Caco-2 (cell line): ENCODE measurements at regions not wholly inside any gene's neighbourhood (a gene's known extent, or its start where the extent isn't known, plus 50 kb on each side); places are given as distances from the start of the nearest gene placed in this dataset.
"Not testable (repeated sequence)": the region's sequence is repeated elsewhere in the genome, so short reads cannot be mapped to it uniquely, and the experiment has no call there.

Experiments used
- BruUV-seq: library from RNA; stranded (reverse); fragments of 400-500 nt; replicated peaks from 2 replicates; lab custom pipeline; 2021; lab: Mats Ljungman, UMichigan
- CTCF ChIA-PET: fragments of 300-600 bp; sonication (Branson Sonifier 250); formaldehyde crosslinking; loops from one replicate; lab custom pipeline; 2022; ENCODE audit warnings: antibody characterized with exemption; lab: Charles Lee
- POLR2A ChIA-PET: fragments of 300-600 bp; sonication (Branson Sonifier 250); formaldehyde crosslinking; loops from one replicate; lab custom pipeline; 2022; ENCODE audit warnings: antibody characterized with exemption; lab: Charles Lee
- DNase-seq, 2 experiments: peaks; one replicate each; pipeline versions ENCODE4 v3.0.0 to v3.0.0-alpha.2; 2020 to 2022
- H3K27me3 ChIP-seq: replicated peaks from 2 replicates; pipeline ENCODE4 v1.6.0; 2011; ENCODE audit warnings: low read length; ENCODE audit not compliant: control insufficient read depth, insufficient read depth
- H3K36me3 ChIP-seq: 2 replicates; pipeline ENCODE4 v1.5.1; 2011; ENCODE audit warnings: low read length; ENCODE audit not compliant: control insufficient read depth, insufficient read depth
- H3K4me1 ChIP-seq: fragments of 250-450 bp; sonication (Bioruptor Pico); 2 replicates; pipeline ENCODE4 v1.5.1; 2020; ENCODE audit warnings: mild to moderate bottlenecking
- H3K4me3 ChIP-seq: 2 replicates; pipeline ENCODE4 v1.5.1; 2011; ENCODE audit warnings: low read depth, mild to moderate bottlenecking, control low read depth, low read length
- H3K9me3 ChIP-seq: fragments of 250-450 bp; sonication (Bioruptor Pico); 2 replicates; pipeline ENCODE4 v1.5.1; 2020; ENCODE audit warnings: mild to moderate bottlenecking, moderate library complexity
- H3K27ac Mint-ChIP-seq: one replicate; pipeline ENCODE4 v1.8.0; 2022; ENCODE audit warnings: mixed read lengths; ENCODE audit not compliant: unreplicated experiment
- H3K27me3 Mint-ChIP-seq: one replicate; pipeline ENCODE4 v1.8.0; 2022; ENCODE audit warnings: mixed read lengths; ENCODE audit not compliant: insufficient read depth, unreplicated experiment
- H3K36me3 Mint-ChIP-seq: one replicate; pipeline ENCODE4 v1.8.0; 2022; ENCODE audit warnings: mild to moderate bottlenecking, mixed read lengths; ENCODE audit not compliant: insufficient read depth, unreplicated experiment
- H3K4me1 Mint-ChIP-seq: one replicate; pipeline ENCODE4 v1.8.0; 2022; ENCODE audit warnings: low read depth, mixed read lengths; ENCODE audit not compliant: unreplicated experiment
- H3K4me3 Mint-ChIP-seq: one replicate; pipeline ENCODE4 v1.8.0; 2022; ENCODE audit warnings: mild to moderate bottlenecking, moderate library complexity, mixed read lengths; ENCODE audit not compliant: unreplicated experiment
- H3K9me3 Mint-ChIP-seq: one replicate; pipeline ENCODE4 v1.8.0; 2022; ENCODE audit warnings: mixed read lengths; ENCODE audit not compliant: unreplicated experiment
- CTCF ChIP-seq, 2 experiments: fragments of 200-600 bp in 1 of 2; IDR thresholded peaks; 1 replicate in 1 of 2; 2 replicates in 1 of 2; pipeline versions ENCODE4 v1.5.1 to v1.8.0; 2011 to 2022; ENCODE audit warnings: antibody characterized with exemption in 1 of 2, control low read depth in 1 of 2, inconsistent platforms in 1 of 2, low read depth in 1 of 2, low read length in 1 of 2, mild to moderate bottlenecking in 1 of 2, moderate library complexity in 1 of 2; ENCODE audit not compliant: insufficient read depth in 1 of 2, severe bottlenecking in 1 of 2, unreplicated experiment in 1 of 2
- intact Hi-C: fragments of 100-400 bp; cut with micrococcal nuclease; formaldehyde crosslinking; loops from one replicate; pipeline ENCODE4 v1.10.0; 2022; ENCODE audit not compliant: unreplicated experiment

DNA sequence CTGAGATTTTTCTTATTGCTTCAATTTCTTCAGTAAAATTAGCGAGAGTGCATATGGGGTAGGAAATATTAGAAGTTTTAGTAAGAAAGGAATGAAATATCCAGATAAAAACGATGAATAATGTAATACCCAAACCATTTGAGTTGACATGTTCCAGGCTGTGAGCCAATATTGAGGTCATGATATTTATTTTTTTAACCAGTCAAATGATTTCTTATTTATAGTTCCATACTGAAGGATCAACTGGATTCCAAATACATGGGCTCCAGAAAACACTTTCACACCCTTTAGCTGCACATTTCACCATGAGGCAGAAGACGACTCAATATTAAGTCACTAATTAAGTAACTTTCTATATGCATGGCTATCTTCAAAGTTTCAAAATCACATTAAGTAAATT lies 312.5 kb downstream of the PPP1R3A start:
- Mint-ChIP-seq H3K9me3 (peaks cover 8% of the 10 kb centered on the region), H3K4me3 (no peak overlapping the region), H3K36me3 (no peaks in the 10 kb centered on the region), H3K4me1 (no peaks in the 10 kb centered on the region), H3K27me3 (peaks cover 6% of the 10 kb centered on the region), H3K27ac (no peak overlapping the region)
- BruUV-seq, result no TSS peak
- Histone ChIP-seq H3K9me3 (no peaks in the 10 kb centered on the region), H3K27me3 (no peaks in the 10 kb centered on the region), H3K4me3 (no peak overlapping the region), H3K4me1 (no peaks in the 10 kb centered on the region), H3K36me3 (no peaks in the 10 kb centered on the region)
- ChIA-PET POLR2A (no interaction called here), CTCF (no interaction called here)
- no peak for DNase-seq
- TF ChIP-seq CTCF (IDR thresholded peaks at IDR 0.05; ENCODE audit: insufficient read depth in 1 of 2, low read depth in 1 of 2, low read length in 1 of 2, severe bottlenecking in 1 of 2, unreplicated experiment in 1 of 2), result no peak
- intact Hi-C loops, result no loop called here

DNA sequence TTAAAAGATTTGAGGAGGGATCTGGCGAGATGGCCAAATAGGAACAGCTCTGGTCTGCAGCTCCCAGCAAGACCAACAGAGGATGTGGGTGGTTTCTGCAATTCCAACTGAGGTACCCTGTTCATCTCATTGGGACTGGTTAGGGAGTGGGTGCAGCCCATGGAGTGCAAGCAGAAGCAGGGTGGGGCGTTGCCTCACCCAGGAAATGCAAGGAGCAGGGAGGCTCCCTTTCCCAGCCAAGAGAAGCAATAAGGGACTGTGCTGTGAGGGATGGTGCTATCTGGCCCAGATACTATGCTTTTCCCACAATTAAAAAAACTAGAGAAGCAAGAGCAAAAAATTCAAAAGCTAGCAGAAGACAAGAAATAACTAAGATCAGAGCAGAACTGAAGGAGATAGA lies 318.4 kb downstream of the PPP1R3A start:
- CTCF ChIA-PET, H3K4me1 Mint-ChIP-seq: not testable (repeated sequence)

GRCh38 chr7:113593455-113593854 lies 325.4 kb downstream of the PPP1R3A start:
- CTCF ChIA-PET, H3K4me1 ChIP-seq, H3K4me1 Mint-ChIP-seq, H3K4me3 ChIP-seq, H3K9me3 Mint-ChIP-seq, H3K27me3 Mint-ChIP-seq, H3K4me3 Mint-ChIP-seq, intact Hi-C loops, H3K27me3 ChIP-seq, H3K36me3 Mint-ChIP-seq, H3K27ac Mint-ChIP-seq, DNase-seq, H3K9me3 ChIP-seq, H3K36me3 ChIP-seq, BruUV-seq, POLR2A ChIA-PET: not testable (repeated sequence)

More for the DNA sequence above, 318.4 kb downstream of the PPP1R3A start:
- H3K36me3 Mint-ChIP-seq, intact Hi-C loops, H3K36me3 ChIP-seq, H3K9me3 Mint-ChIP-seq, H3K27me3 Mint-ChIP-seq, H3K4me3 Mint-ChIP-seq, H3K27ac Mint-ChIP-seq, H3K4me1 ChIP-seq, BruUV-seq, POLR2A ChIA-PET, DNase-seq, H3K9me3 ChIP-seq, H3K4me3 ChIP-seq, H3K27me3 ChIP-seq: not testable (repeated sequence)

GRCh38 chr7:113592924-113593323 lies 325.9 kb downstream of the PPP1R3A start:
- H3K9me3 Mint-ChIP-seq, H3K4me1 ChIP-seq, H3K36me3 ChIP-seq, H3K27me3 ChIP-seq, H3K36me3 Mint-ChIP-seq, DNase-seq, H3K4me3 ChIP-seq, intact Hi-C loops, H3K4me1 Mint-ChIP-seq, H3K9me3 ChIP-seq, BruUV-seq, POLR2A ChIA-PET, H3K27me3 Mint-ChIP-seq, CTCF ChIA-PET, H3K4me3 Mint-ChIP-seq, H3K27ac Mint-ChIP-seq: not testable (repeated sequence)
